H9 (cell line): ENCODE measurements at regions not wholly inside any gene's neighbourhood (a gene's known extent, or its start where the extent isn't known, plus 50 kb on each side); places are given as distances from the start of the nearest gene placed in this dataset.

Experiments used
- DNase-seq: peaks from one replicate; pipeline ENCODE4 v3.0.0-alpha.2; 2017
- H2AFZ ChIP-seq: one replicate; pipeline ENCODE4 v1.6.1; 2013; ENCODE audit warnings: mild to moderate bottlenecking, low read length, control low read depth, moderate library complexity
- H2AK5ac ChIP-seq: 2 replicates; pipeline ENCODE4 v1.6.1; 2013; ENCODE audit warnings: low read length, control low read depth, mixed read lengths; ENCODE audit not compliant: insufficient read length
- H2BK120ac ChIP-seq: one replicate; pipeline ENCODE4 v1.6.1; 2013; ENCODE audit warnings: low read depth, mild to moderate bottlenecking, low read length, control low read depth, inconsistent platforms; ENCODE audit not compliant: poor library complexity, severe bottlenecking
- H2BK12ac ChIP-seq: 2 replicates; pipeline ENCODE4 v1.6.1; 2013; ENCODE audit warnings: low read length, control low read depth, mixed read lengths, low read depth; ENCODE audit not compliant: insufficient read length
- H2BK15ac ChIP-seq: 2 replicates; pipeline ENCODE4 v1.6.1; 2013; ENCODE audit warnings: low read depth, low read length, control low read depth
- H2BK20ac ChIP-seq: one replicate; pipeline ENCODE4 v1.6.1; 2013; ENCODE audit warnings: low read depth, mild to moderate bottlenecking, low read length, control low read depth, inconsistent platforms; ENCODE audit not compliant: poor library complexity, severe bottlenecking
- H2BK5ac ChIP-seq: 2 replicates; pipeline ENCODE4 v1.6.1; 2013; ENCODE audit warnings: low read length, control low read depth, mixed read lengths; ENCODE audit not compliant: insufficient read length
- H3K14ac ChIP-seq: 2 replicates; pipeline ENCODE4 v1.6.1; 2013; ENCODE audit warnings: low read length, control low read depth; ENCODE audit not compliant: insufficient read depth
- H3K18ac ChIP-seq: 2 replicates; pipeline ENCODE4 v1.6.1; 2013; ENCODE audit warnings: low read depth, mild to moderate bottlenecking, mixed read lengths, low read length, control low read depth; ENCODE audit not compliant: insufficient read length
- H3K23ac ChIP-seq: 2 replicates; pipeline ENCODE4 v1.6.1; 2013; ENCODE audit warnings: low read length, control low read depth, mixed read lengths, low read depth; ENCODE audit not compliant: insufficient read length
- H3K23me2 ChIP-seq: 2 replicates; pipeline ENCODE4 v1.6.1; 2013; ENCODE audit warnings: low read depth, mild to moderate bottlenecking, mixed read lengths, low read length, control low read depth; ENCODE audit not compliant: insufficient read length, poor library complexity, severe bottlenecking
- H3K27ac ChIP-seq: 2 replicates; pipeline ENCODE4 v1.5.1; 2013; ENCODE audit warnings: low read length, control low read depth, mixed read lengths, low read depth; ENCODE audit not compliant: insufficient read length
- H3K27me3 ChIP-seq: 2 replicates; pipeline ENCODE4 v1.6.1; 2013; ENCODE audit warnings: low read length, control low read depth, inconsistent platforms; ENCODE audit not compliant: insufficient read depth
- H3K4ac ChIP-seq: 2 replicates; pipeline ENCODE4 v1.6.1; 2013; ENCODE audit warnings: low read depth, mild to moderate bottlenecking, control low read depth, inconsistent platforms, low read length, moderate library complexity
- H3K4me1 ChIP-seq: 2 replicates; pipeline ENCODE4 v1.6.1; 2013; ENCODE audit warnings: low read length, control low read depth, inconsistent platforms; ENCODE audit not compliant: insufficient read depth
- H3K4me2 ChIP-seq: 2 replicates; pipeline ENCODE4 v1.6.1; 2013; ENCODE audit warnings: low read length, control low read depth, mixed read lengths; ENCODE audit not compliant: insufficient read length, insufficient read depth
- H3K56ac ChIP-seq: 2 replicates; pipeline ENCODE4 v1.6.1; 2013; ENCODE audit warnings: low read depth, mild to moderate bottlenecking, mixed read lengths, low read length, control low read depth; ENCODE audit not compliant: insufficient read length
- H3K79me1 ChIP-seq: 2 replicates; pipeline ENCODE4 v1.6.1; 2013; ENCODE audit warnings: low read depth, mild to moderate bottlenecking, moderate library complexity, low read length, control low read depth, inconsistent platforms; ENCODE audit not compliant: insufficient read depth, poor library complexity, severe bottlenecking
- H3K79me2 ChIP-seq: 2 replicates; pipeline ENCODE4 v1.6.1; 2013; ENCODE audit warnings: low read length, control low read depth, inconsistent platforms; ENCODE audit not compliant: insufficient read depth
- H3K9ac ChIP-seq: 2 replicates; pipeline ENCODE4 v1.6.1; 2013; ENCODE audit warnings: low read length, control low read depth, mixed read lengths; ENCODE audit not compliant: insufficient read length; ENCODE audit errors: extremely low read depth
- H3K9me3 ChIP-seq: one replicate; pipeline ENCODE4 v1.6.1; 2013; ENCODE audit warnings: low read depth, low read length, inconsistent platforms; ENCODE audit not compliant: control insufficient read depth
- H3T11ph ChIP-seq: one replicate; pipeline ENCODE4 v1.6.1; 2013; ENCODE audit warnings: mild to moderate bottlenecking, low read length, control low read depth, inconsistent platforms
- H4K20me1 ChIP-seq: one replicate; pipeline ENCODE4 v1.6.1; 2013; ENCODE audit not compliant: control insufficient read depth, insufficient read length, insufficient read depth
- H4K5ac ChIP-seq: 2 replicates; pipeline ENCODE4 v1.6.1; 2013; ENCODE audit warnings: low read depth, mild to moderate bottlenecking, mixed read lengths, low read length, control low read depth; ENCODE audit not compliant: insufficient read length
- H4K8ac ChIP-seq: replicated peaks from 2 replicates; pipeline ENCODE4 v1.6.1; 2013; ENCODE audit warnings: low read length, control low read depth, mixed read lengths, low read depth; ENCODE audit not compliant: insufficient read length
- H4K91ac ChIP-seq: 2 replicates; pipeline ENCODE4 v1.6.1; 2013; ENCODE audit warnings: low read depth, mild to moderate bottlenecking, moderate library complexity, mixed read lengths, low read length, control low read depth; ENCODE audit not compliant: insufficient read length
- H3K27ac Mint-ChIP-seq, 3 experiments: 2 replicates in 2 of 3; 3 replicates in 1 of 3; pipeline ENCODE4 v1.8.0; 2020 to 2021; ENCODE audit warnings: mixed read lengths in 3 of 3, mild to moderate bottlenecking in 1 of 3, moderate library complexity in 1 of 3
- H3K27me3 Mint-ChIP-seq: 2 replicates; pipeline ENCODE4 v1.8.0; 2021; ENCODE audit warnings: low read depth, mild to moderate bottlenecking, moderate library complexity, mixed read lengths
- H3K36me3 Mint-ChIP-seq, 3 experiments: 2 replicates in 2 of 3; 3 replicates in 1 of 3; pipeline ENCODE4 v1.8.0; 2020 to 2021; ENCODE audit warnings: low read depth in 3 of 3, mixed read lengths in 3 of 3; ENCODE audit not compliant: insufficient read depth in 1 of 3
- H3K4me1 Mint-ChIP-seq, 2 experiments: 2 replicates each; pipeline ENCODE4 v1.8.0; 2020; ENCODE audit warnings: mixed read lengths in 2 of 2
- H3K4me3 Mint-ChIP-seq, 2 experiments: 2 replicates in 1 of 2; 3 replicates in 1 of 2; pipeline ENCODE4 v1.8.0; 2020 to 2021; ENCODE audit warnings: mild to moderate bottlenecking in 2 of 2, mixed read lengths in 2 of 2, moderate library complexity in 1 of 2
- H3K9me3 Mint-ChIP-seq, 2 experiments: 2 replicates in 1 of 2; 3 replicates in 1 of 2; pipeline ENCODE4 v1.8.0; 2020; ENCODE audit warnings: mild to moderate bottlenecking in 2 of 2, mixed read lengths in 2 of 2, moderate library complexity in 1 of 2
- WGBS: extraction: QIAGEN DNeasy Blood & Tissue Kit; methylation state at CpG from one replicate; pipeline ENCODE4 v1.1.7; 2013; ENCODE audit warnings: missing lambda C conversion rate, low lambda C conversion rate, mixed read lengths; ENCODE audit not compliant: insufficient read length; ENCODE audit errors: extremely low coverage; 5-methylcytosine and 5-hydroxymethylcytosine counted together
- TF ChIP-seq, protein P1 (sequence below): fragments of 200-600 bp; sonication (generic); conservative IDR thresholded peaks from 3 replicates; pipeline ENCODE4 v1.8.0; 2021; ENCODE audit warnings: antibody characterized with exemption, mild to moderate bottlenecking

DNA sequence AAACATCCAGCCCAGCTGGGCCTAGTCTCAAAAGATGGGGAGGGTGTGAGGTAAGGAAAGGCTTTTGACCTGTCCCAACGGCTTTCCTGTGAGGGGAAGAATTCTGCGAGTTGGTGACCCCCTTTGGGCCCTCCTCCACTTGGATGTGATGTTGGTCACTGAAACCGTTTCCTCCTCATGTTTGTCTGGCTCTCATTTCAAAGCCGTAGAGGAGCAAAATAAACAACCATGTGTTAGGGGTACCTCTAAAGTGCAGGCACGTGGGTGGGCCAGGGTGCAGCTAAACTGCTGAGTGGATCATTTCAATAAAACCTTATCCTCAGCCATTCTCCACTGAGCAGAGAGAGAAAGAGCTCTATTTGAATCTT, 84.3 kb upstream of the MELK start:
- H3K27me3 Mint-ChIP-seq: no peaks in the 10 kb centered on the region
- no CpG with 5 or more reads among the region's 5 CpGs for WGBS
- H3K4me1 ChIP-seq: peaks cover 19% of the 10 kb centered on the region; the same call in 1 of the 2 replicates
- H3K27ac ChIP-seq: peak overlapping the region; percentile 46
- no peak overlapping the region for H2AFZ ChIP-seq
- no peak overlapping the region for H4K91ac ChIP-seq
- H3K27me3 ChIP-seq: no peaks in the 10 kb centered on the region
- H3K4me3 Mint-ChIP-seq: peak overlapping the region; percentile 74 to 85
- no peaks in the 10 kb centered on the region; a peak in 1 of 5 replicates for H3K9me3 Mint-ChIP-seq
- no peak overlapping the region for H4K5ac ChIP-seq
- no peak overlapping the region for H3T11ph ChIP-seq
- H3K23me2 ChIP-seq: peaks cover 13% of the 10 kb centered on the region
- H3K18ac ChIP-seq: no peak overlapping the region
- no peak overlapping the region for H2AK5ac ChIP-seq
- H3K23ac ChIP-seq: no peak overlapping the region
- H4K20me1 ChIP-seq: no peaks in the 10 kb centered on the region
- H3K36me3 Mint-ChIP-seq: peaks cover 0 to 5% (median 4%) of the 10 kb centered on the region in 3 experiments; a peak in 6 of 7 replicates
- H2BK12ac ChIP-seq: no peak overlapping the region
- peak overlapping the region; percentile 56 to 99 (median 97); a peak in 6 of 7 replicates for H3K27ac Mint-ChIP-seq
- peak overlapping the region; percentile 11 for H3K9ac ChIP-seq
- no peak overlapping the region for H2BK120ac ChIP-seq
- H3K79me2 ChIP-seq: peaks cover 14% of the 10 kb centered on the region; the same call in 1 of the 2 replicates
- peak overlapping the region; percentile 50 for H3K4me2 ChIP-seq
- no peak for DNase-seq
- H2BK15ac ChIP-seq: no peak overlapping the region
- no peak overlapping the region for H2BK20ac ChIP-seq
- H3K9me3 ChIP-seq: no peaks in the 10 kb centered on the region
- no peak overlapping the region for H2BK5ac ChIP-seq
- no peak overlapping the region for H4K8ac ChIP-seq
- H3K14ac ChIP-seq: 0 out of 2 replicates have a peak overlapping the region, but pooled peaks have one; percentile 0
- no peaks in the 10 kb centered on the region for H3K79me1 ChIP-seq
- no peak overlapping the region for H3K4ac ChIP-seq
- TF ChIP-seq, protein P1, sequence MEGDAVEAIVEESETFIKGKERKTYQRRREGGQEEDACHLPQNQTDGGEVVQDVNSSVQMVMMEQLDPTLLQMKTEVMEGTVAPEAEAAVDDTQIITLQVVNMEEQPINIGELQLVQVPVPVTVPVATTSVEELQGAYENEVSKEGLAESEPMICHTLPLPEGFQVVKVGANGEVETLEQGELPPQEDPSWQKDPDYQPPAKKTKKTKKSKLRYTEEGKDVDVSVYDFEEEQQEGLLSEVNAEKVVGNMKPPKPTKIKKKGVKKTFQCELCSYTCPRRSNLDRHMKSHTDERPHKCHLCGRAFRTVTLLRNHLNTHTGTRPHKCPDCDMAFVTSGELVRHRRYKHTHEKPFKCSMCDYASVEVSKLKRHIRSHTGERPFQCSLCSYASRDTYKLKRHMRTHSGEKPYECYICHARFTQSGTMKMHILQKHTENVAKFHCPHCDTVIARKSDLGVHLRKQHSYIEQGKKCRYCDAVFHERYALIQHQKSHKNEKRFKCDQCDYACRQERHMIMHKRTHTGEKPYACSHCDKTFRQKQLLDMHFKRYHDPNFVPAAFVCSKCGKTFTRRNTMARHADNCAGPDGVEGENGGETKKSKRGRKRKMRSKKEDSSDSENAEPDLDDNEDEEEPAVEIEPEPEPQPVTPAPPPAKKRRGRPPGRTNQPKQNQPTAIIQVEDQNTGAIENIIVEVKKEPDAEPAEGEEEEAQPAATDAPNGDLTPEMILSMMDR: no peak
- no peak overlapping the region for H3K56ac ChIP-seq
- peaks cover 49 to 63% of the 10 kb centered on the region in 2 experiments for H3K4me1 Mint-ChIP-seq
